ENCODE measurements at regions not wholly inside any gene's neighbourhood (a gene's known extent, or its start where the extent isn't known, plus 50 kb on each side); places are given as distances from the start of the nearest gene placed in this dataset.
"Not testable (repeated sequence)": the region's sequence is repeated elsewhere in the genome, so short reads cannot be mapped to it uniquely, and the experiment has no call there.

DNA sequence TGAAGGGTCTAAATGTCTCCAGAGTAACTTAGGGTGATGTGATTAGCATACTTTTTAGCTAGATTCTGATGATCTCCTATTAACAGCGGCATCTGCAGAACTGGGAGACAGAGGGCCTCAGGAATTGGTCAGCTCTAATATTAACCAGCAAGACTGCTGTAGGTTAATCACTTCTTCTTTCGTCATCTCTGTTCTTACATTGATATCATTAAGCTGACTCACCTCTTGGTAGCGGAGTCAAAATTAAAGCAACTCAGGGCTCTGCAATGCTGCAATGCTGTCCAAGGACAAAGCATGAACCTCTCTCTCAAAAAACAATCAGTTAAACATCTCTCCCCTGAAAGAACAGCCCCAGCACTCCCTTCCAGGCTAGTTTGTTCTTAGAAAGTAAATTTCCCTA is 57.5 kb upstream of the TRA2B start:
- Histone ChIP-seq H3K9me2 (replicated peaks; ENCODE audit: control insufficient read depth, low read length) (no peaks in the 10 kb centered on the region), H3K79me2 (ENCODE audit: control insufficient read depth, low read length) (no peaks in the 10 kb centered on the region), H3K9me3 (ENCODE audit: control insufficient read depth, insufficient read depth, low read length) (no peaks in the 10 kb centered on the region), H3K4me2 (ENCODE audit: low read length) (no peak overlapping the region), H4K20me1 (ENCODE audit: control insufficient read depth, insufficient read depth, low read depth, low read length) (no peaks in the 10 kb centered on the region), H3F3A (ENCODE audit: control insufficient read depth, insufficient read depth) (no peaks in the 10 kb centered on the region), H3K27ac (ENCODE audit: low read depth, low read length) (no peak overlapping the region), H3K36me3 (ENCODE audit: control insufficient read depth, low read length) (no peaks in the 10 kb centered on the region), H3K27me3 (ENCODE audit: control insufficient read depth, low read length) (0 out of 2 replicates have a peak, but pooled peaks cover 4% of the 10 kb centered on the region), H3K4me3 (ENCODE audit: low read length) (no peak overlapping the region), H3K4me1 (ENCODE audit: control insufficient read depth, low read length) (no peaks in the 10 kb centered on the region)
- TF ChIP-seq EZH2phosphoT487 (IDR thresholded peaks at IDR 0.05; ENCODE audit: borderline replicate concordance, low read length), result no peak
- TF ChIP-seq, protein P1, sequence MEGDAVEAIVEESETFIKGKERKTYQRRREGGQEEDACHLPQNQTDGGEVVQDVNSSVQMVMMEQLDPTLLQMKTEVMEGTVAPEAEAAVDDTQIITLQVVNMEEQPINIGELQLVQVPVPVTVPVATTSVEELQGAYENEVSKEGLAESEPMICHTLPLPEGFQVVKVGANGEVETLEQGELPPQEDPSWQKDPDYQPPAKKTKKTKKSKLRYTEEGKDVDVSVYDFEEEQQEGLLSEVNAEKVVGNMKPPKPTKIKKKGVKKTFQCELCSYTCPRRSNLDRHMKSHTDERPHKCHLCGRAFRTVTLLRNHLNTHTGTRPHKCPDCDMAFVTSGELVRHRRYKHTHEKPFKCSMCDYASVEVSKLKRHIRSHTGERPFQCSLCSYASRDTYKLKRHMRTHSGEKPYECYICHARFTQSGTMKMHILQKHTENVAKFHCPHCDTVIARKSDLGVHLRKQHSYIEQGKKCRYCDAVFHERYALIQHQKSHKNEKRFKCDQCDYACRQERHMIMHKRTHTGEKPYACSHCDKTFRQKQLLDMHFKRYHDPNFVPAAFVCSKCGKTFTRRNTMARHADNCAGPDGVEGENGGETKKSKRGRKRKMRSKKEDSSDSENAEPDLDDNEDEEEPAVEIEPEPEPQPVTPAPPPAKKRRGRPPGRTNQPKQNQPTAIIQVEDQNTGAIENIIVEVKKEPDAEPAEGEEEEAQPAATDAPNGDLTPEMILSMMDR (IDR thresholded peaks at IDR 0.05; ENCODE audit: low read depth, low read length, poor library complexity, severe bottlenecking), result no peak

DNA sequence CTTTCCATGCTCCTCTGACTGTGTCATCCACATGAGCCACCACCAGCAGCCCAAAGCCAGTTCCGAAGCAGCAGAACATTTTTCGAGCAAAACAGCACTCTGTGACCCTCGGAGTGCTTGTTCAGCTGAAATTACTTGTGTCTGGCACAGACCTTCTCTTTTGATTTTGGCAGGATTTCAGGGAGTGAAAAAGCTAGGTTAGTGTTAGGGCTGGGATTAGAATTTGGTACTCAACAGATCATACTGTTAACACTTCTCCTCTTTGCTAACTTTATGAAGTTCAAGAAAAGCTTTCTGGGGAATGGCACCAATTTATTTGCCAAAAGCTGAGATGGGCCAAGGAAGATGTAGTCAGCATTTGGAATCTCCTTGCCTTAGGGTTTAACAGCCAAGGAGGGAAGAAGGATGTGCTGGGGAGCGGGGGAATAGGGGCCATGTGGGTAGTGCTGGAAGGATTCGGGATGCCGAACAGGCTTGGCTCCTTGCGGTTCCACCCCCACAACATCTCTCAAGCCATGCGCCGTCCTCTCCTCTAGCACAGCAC is 55.1 kb upstream of the TRA2B start:
- Histone ChIP-seq H4K20me1 (ENCODE audit: control insufficient read depth, insufficient read depth, low read depth, low read length) (no peaks in the 10 kb centered on the region), H3K36me3 (ENCODE audit: control insufficient read depth, low read length) (no peaks in the 10 kb centered on the region), H3K27ac (ENCODE audit: low read depth, low read length) (no peak overlapping the region), H3K27me3 (ENCODE audit: control insufficient read depth, low read length) (0 out of 2 replicates have a peak, but pooled peaks cover 4% of the 10 kb centered on the region), H3K4me3 (ENCODE audit: low read length) (no peak overlapping the region), H3K9me2 (replicated peaks; ENCODE audit: control insufficient read depth, low read length) (no peaks in the 10 kb centered on the region), H3F3A (ENCODE audit: control insufficient read depth, insufficient read depth) (no peaks in the 10 kb centered on the region), H3K4me2 (ENCODE audit: low read length) (no peak overlapping the region), H3K79me2 (ENCODE audit: control insufficient read depth, low read length) (no peaks in the 10 kb centered on the region), H3K4me1 (ENCODE audit: control insufficient read depth, low read length) (peaks cover 22% of the 10 kb centered on the region), H3K9me3 (ENCODE audit: control insufficient read depth, insufficient read depth, low read length) (no peaks in the 10 kb centered on the region)
- TF ChIP-seq, protein P1 (IDR thresholded peaks at IDR 0.05; ENCODE audit: low read depth, low read length, poor library complexity, severe bottlenecking), result no peak

DNA sequence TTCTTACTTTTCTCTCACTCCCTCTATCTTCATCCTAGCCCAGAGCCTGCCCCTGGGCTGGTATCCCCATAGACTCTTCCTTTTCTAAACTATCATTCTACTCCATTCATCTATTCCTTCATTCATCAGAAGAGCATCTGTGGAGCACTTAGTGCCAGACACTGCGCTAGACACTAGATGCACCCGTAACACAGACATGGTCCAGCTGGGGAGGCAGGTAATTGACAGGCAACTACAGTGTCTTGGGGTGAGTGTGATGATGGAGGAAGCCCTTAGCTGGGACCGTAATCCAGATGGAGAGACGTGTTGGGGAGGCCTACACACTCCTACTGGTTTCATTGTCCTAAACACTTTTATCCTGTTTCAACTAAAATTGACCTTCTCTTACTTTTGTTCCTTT is 53.2 kb upstream of the TRA2B start:
- not testable (repeated sequence) for H3K9me2 ChIP-seq (replicated peaks; ENCODE audit: control insufficient read depth, low read length); H4K20me1 ChIP-seq (ENCODE audit: control insufficient read depth, insufficient read depth, low read depth, low read length); H3K4me2 ChIP-seq (ENCODE audit: low read length); H3K4me3 ChIP-seq (ENCODE audit: low read length); H3K27me3 ChIP-seq (ENCODE audit: control insufficient read depth, low read length); H3K36me3 ChIP-seq (ENCODE audit: control insufficient read depth, low read length); H3K79me2 ChIP-seq (ENCODE audit: control insufficient read depth, low read length); H3F3A ChIP-seq (ENCODE audit: control insufficient read depth, insufficient read depth); H3K27ac ChIP-seq (ENCODE audit: low read depth, low read length); H3K9me3 ChIP-seq (ENCODE audit: control insufficient read depth, insufficient read depth, low read length)
- peaks cover 22% of the 10 kb centered on the region for H3K4me1 ChIP-seq (ENCODE audit: control insufficient read depth, low read length)

DNA sequence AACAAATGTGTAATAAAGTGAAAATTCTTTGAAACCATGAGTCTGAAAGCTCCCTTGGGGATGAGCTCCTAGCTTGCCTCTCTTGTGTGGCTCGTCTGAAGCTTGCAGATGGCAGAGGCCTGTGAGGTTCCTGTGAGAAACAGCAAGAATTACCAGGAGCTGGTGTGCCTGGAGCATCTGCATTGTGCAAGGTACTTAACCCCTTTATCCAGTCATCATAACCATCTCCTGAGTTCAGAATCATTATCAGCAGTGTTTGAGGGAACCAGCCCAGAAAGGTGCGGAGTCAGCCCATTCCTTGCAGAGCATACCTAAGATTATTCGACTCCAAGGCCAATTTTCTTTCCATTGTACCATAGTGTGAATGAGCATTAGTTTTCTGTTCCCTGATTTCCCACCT is 51.7 kb upstream of the TRA2B start:
- Histone ChIP-seq H3K9me3 (ENCODE audit: control insufficient read depth, insufficient read depth, low read length) (no peaks in the 10 kb centered on the region), H3K9me2 (replicated peaks; ENCODE audit: control insufficient read depth, low read length) (no peaks in the 10 kb centered on the region), H3K27me3 (ENCODE audit: control insufficient read depth, low read length) (no peaks in the 10 kb centered on the region), H3K36me3 (ENCODE audit: control insufficient read depth, low read length) (no peaks in the 10 kb centered on the region), H3K27ac (ENCODE audit: low read depth, low read length) (no peak overlapping the region), H3K4me3 (ENCODE audit: low read length) (no peak overlapping the region), H3K4me2 (ENCODE audit: low read length) (0 out of 2 replicates have a peak overlapping the region, but pooled peaks have one; percentile 10), H3K4me1 (ENCODE audit: control insufficient read depth, low read length) (peaks cover 22% of the 10 kb centered on the region), H4K20me1 (ENCODE audit: control insufficient read depth, insufficient read depth, low read depth, low read length) (no peaks in the 10 kb centered on the region), H3K79me2 (ENCODE audit: control insufficient read depth, low read length) (no peaks in the 10 kb centered on the region), H3F3A (ENCODE audit: control insufficient read depth, insufficient read depth) (no peaks in the 10 kb centered on the region)
- no peak for TF ChIP-seq EZH2phosphoT487 (IDR thresholded peaks at IDR 0.05; ENCODE audit: borderline replicate concordance, low read length)
- TF ChIP-seq, protein P1 (IDR thresholded peaks at IDR 0.05; ENCODE audit: low read depth, low read length, poor library complexity, severe bottlenecking), result no peak

Measured in DOHH2 (cell line).